GM19438 (cell line): ENCODE measurements at regions not wholly inside any gene's neighbourhood (a gene's known extent, or its start where the extent isn't known, plus 50 kb on each side); places are given as distances from the start of the nearest gene placed in this dataset.

ENCODE experiments used
- ATAC-seq: cut with Tn5 transposase; IDR thresholded peaks from one replicate; pipeline ENCODE4 v1.9.1; 2021; ENCODE audit warnings: low read depth; ENCODE audit not compliant: unreplicated experiment

GRCh38 chr11:121706884-121707420 lies 254.2 kb upstream of the SORL1-AS1 start:
- ATAC-seq = no peak

- ATAC-seq = no peak
These were observed 250.4 kb upstream of the SORL1-AS1 start for GRCh38 chr11:121703201-121703600.

- no peak for ATAC-seq
These were observed 248.2 kb upstream of the SORL1-AS1 start for GRCh38 chr11:121700968-121701367.

GRCh38 chr11:121699801-121700200 lies 247.0 kb upstream of the SORL1-AS1 start:
- no peak for ATAC-seq

- ATAC-seq = no peak
These were observed 244.3 kb upstream of the SORL1-AS1 start for GRCh38 chr11:121696931-121697670.

GRCh38 chr11:121696177-121696871 lies 243.6 kb upstream of the SORL1-AS1 start:
- ATAC-seq = no peak

- ATAC-seq = no peak
These were observed 239.5 kb upstream of the SORL1-AS1 start for GRCh38 chr11:121692236-121692635.

GRCh38 chr11:121688860-121689614 lies 236.3 kb upstream of the SORL1-AS1 start:
- ATAC-seq = no peak

- ATAC-seq = no peak
These were observed 235.3 kb upstream of the SORL1-AS1 start for GRCh38 chr11:121688055-121688491.

GRCh38 chr11:121683791-121684190 lies 231.0 kb upstream of the SORL1-AS1 start:
- no peak for ATAC-seq
